T1000 (cell line): ENCODE measurements at regions not wholly inside any gene's neighbourhood (a gene's known extent, or its start where the extent isn't known, plus 50 kb on each side); places are given as distances from the start of the nearest gene placed in this dataset.

Experiments
- DNase-seq: peaks from one replicate; lab custom pipeline; 2025; ENCODE audit warnings: mixed read lengths; lab: John Stamatoyannopoulos, UW

GRCh38 chr1:13968361-13968760, 268.4 kb downstream of the PRDM2 start:
- DNase-seq = no peak

- DNase-seq = no peak
These were observed 270.8 kb downstream of the PRDM2 start for GRCh38 chr1:13970631-13971247.

- no peak for DNase-seq
These were observed 276.5 kb downstream of the PRDM2 start for GRCh38 chr1:13976485-13976884.

- DNase-seq = no peak
These were observed 281.2 kb downstream of the PRDM2 start for GRCh38 chr1:13981142-13981541.

GRCh38 chr1:13983393-13983792, 283.4 kb downstream of the PRDM2 start:
- no peak for DNase-seq

GRCh38 chr1:13990939-13991338, 291.0 kb downstream of the PRDM2 start:
- no peak for DNase-seq

GRCh38 chr1:13992489-13993285, 292.7 kb downstream of the PRDM2 start:
- no peak for DNase-seq

- no peak for DNase-seq
These were observed 294.4 kb downstream of the PRDM2 start for GRCh38 chr1:13994386-13994785.

GRCh38 chr1:13996334-13996733, 296.3 kb downstream of the PRDM2 start:
- DNase-seq = peak; percentile 30

- no peak for DNase-seq
These were observed 303.6 kb downstream of the PRDM2 start for GRCh38 chr1:14003552-14003951.

- DNase-seq = no peak
These were observed 309.6 kb downstream of the PRDM2 start for GRCh38 chr1:14009582-14009981.

GRCh38 chr1:14010476-14010875, 310.5 kb downstream of the PRDM2 start:
- DNase-seq = no peak

- no peak for DNase-seq
These were observed 311.1 kb downstream of the PRDM2 start for GRCh38 chr1:14011132-14011531.

GRCh38 chr1:14011888-14012287, 311.9 kb downstream of the PRDM2 start:
- DNase-seq = no peak

- no peak for DNase-seq
These were observed 314.9 kb downstream of the PRDM2 start for GRCh38 chr1:14014929-14015328.

- no peak for DNase-seq
These were observed 315.9 kb downstream of the PRDM2 start for GRCh38 chr1:14015917-14016316.

GRCh38 chr1:14017531-14017961, 317.6 kb downstream of the PRDM2 start:
- DNase-seq = no peak

- DNase-seq = no peak
These were observed 319.5 kb downstream of the PRDM2 start for GRCh38 chr1:14019461-14019860.

GRCh38 chr1:14020006-14020405, 320.0 kb downstream of the PRDM2 start:
- no peak for DNase-seq

- DNase-seq = no peak
These were observed 327.1 kb downstream of the PRDM2 start for GRCh38 chr1:14027099-14027498.

- no peak for DNase-seq
These were observed 331.5 kb downstream of the PRDM2 start for GRCh38 chr1:14031461-14031860.

GRCh38 chr1:14034506-14034905, 334.5 kb downstream of the PRDM2 start:
- DNase-seq = no peak

GRCh38 chr1:14037101-14037847, 337.3 kb downstream of the PRDM2 start:
- DNase-seq = no peak
